SK-N-MC (cell line): ENCODE measurements at regions not wholly inside any gene's neighbourhood (a gene's known extent, or its start where the extent isn't known, plus 50 kb on each side); places are given as distances from the start of the nearest gene placed in this dataset.

ENCODE experiments used
- EZH2 ChIP-seq: fragments of 200-600 bp; sonication (generic); IDR thresholded peaks from one replicate; pipeline ENCODE4 v1.6.1; 2017; ENCODE audit warnings: antibody characterized with exemption
- POLR2AphosphoS5 ChIP-seq: IDR thresholded peaks from 2 replicates; pipeline ENCODE4 v1.6.1; 2012; ENCODE audit warnings: mild to moderate bottlenecking, low read depth, low read length, borderline replicate concordance

GRCh38 chr16:79379095-79379494 lies 221.4 kb downstream of the MAF start:
- TF ChIP-seq EZH2 (no peak), POLR2AphosphoS5 (no peak)
